ENCODE measurements at regions not wholly inside any gene's neighbourhood (a gene's known extent, or its start where the extent isn't known, plus 50 kb on each side); places are given as distances from the start of the nearest gene placed in this dataset.

DNA sequence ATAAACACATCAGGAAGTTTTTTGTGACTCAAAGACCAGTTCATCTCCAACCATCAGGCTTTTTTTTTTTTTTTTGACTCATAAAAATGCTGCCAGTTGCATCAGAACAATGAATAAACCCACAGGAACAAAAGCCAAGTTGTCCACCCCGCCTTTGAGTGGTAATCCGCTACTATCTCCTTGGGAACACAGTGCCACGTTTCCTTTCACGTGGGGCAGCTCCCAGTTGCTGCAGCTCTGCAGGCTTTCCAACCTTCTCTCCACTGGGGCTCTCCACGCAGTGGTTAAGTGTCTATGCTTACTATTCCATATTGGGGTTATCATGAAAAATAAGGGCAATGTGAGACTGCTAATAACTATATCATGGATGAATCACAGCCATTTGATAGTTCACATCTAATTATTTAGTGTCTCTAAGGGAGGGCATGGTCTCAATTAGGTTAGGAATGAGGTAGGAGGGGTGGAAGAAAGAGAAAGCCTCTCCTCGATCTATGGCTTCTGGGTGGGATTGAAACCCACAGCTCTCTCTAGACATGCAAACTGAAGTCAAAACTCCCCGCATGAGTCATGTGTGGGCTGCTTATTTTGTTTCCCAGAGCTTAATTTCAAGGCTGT, 55.8 kb upstream of the ACTBL2 start:
- TF ChIP-seq, protein P1, sequence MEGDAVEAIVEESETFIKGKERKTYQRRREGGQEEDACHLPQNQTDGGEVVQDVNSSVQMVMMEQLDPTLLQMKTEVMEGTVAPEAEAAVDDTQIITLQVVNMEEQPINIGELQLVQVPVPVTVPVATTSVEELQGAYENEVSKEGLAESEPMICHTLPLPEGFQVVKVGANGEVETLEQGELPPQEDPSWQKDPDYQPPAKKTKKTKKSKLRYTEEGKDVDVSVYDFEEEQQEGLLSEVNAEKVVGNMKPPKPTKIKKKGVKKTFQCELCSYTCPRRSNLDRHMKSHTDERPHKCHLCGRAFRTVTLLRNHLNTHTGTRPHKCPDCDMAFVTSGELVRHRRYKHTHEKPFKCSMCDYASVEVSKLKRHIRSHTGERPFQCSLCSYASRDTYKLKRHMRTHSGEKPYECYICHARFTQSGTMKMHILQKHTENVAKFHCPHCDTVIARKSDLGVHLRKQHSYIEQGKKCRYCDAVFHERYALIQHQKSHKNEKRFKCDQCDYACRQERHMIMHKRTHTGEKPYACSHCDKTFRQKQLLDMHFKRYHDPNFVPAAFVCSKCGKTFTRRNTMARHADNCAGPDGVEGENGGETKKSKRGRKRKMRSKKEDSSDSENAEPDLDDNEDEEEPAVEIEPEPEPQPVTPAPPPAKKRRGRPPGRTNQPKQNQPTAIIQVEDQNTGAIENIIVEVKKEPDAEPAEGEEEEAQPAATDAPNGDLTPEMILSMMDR (IDR thresholded peaks at IDR 0.05) = no peak
- no peak for TF ChIP-seq POLR2A (IDR thresholded peaks at IDR 0.05)

All from lower leg skin (tissue), 3 donors.